ENCODE measurements at regions not wholly inside any gene's neighbourhood (a gene's known extent, or its start where the extent isn't known, plus 50 kb on each side); places are given as distances from the start of the nearest gene placed in this dataset.

- TF ChIP-seq CTCF (IDR thresholded peaks at IDR 0.05) (no peak), POLR2A (IDR thresholded peaks at IDR 0.05) (no peak)
Observed at GRCh38 chr2:118554616-118555015, 292.8 kb downstream of the EN1 start.

All from adrenal gland (tissue), 5 donors.